HepG2 (cell line): ENCODE measurements at regions not wholly inside any gene's neighbourhood (a gene's known extent, or its start where the extent isn't known, plus 50 kb on each side); places are given as distances from the start of the nearest gene placed in this dataset.

ENCODE experiments used
- ARID2 ChIP-seq: sonication (generic); formaldehyde crosslinking; IDR thresholded peaks from 2 replicates; pipeline ENCODE4 v1.8.1; 2022; ENCODE audit warnings: mild to moderate bottlenecking, missing genetic modification reagents, borderline replicate concordance
- GZF1 ChIP-seq: sonication (generic); formaldehyde crosslinking; IDR thresholded peaks from 2 replicates; pipeline ENCODE4 v1.5.1; 2020; ENCODE audit warnings: mild to moderate bottlenecking, missing genetic modification reagents
- POLR2A ChIP-seq, 2 experiments: IDR thresholded peaks; 2 replicates each; pipeline ENCODE4 v1.6.1; 2011; ENCODE audit warnings: low read depth in 2 of 2, low read length in 2 of 2, mild to moderate bottlenecking in 1 of 2, moderate library complexity in 1 of 2; ENCODE audit not compliant: insufficient read depth in 1 of 2
- ZBTB2 ChIP-seq: sonication (generic); formaldehyde crosslinking; IDR thresholded peaks from 2 replicates; pipeline ENCODE4 v1.8.0; 2022; ENCODE audit warnings: low read depth, missing genetic modification reagents
- ZNF773 ChIP-seq: sonication (generic); formaldehyde crosslinking; IDR thresholded peaks from 2 replicates; pipeline ENCODE4 v1.4.0; 2020; ENCODE audit warnings: missing genetic modification reagents, borderline replicate concordance

DNA sequence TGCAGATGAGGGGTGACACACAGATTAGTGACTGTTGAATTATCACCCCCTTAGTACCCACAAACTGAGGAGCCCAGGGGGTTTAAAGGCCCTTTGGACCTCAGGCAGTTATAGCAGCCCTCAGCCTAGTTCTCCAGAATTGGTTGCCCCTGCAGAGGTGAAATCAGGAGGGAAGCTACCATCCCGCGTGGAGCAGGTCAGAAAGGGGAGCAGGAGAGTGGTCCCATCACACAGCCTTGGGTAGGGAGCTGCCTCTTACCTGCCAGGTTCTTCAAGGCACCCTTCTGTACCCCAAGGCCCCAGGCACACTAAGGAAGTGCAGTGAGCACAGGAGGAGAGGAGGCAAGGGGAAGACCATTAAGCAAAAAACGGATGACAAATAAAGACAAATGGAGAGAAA lies 121.2 kb upstream of the TNR start:
- no peak for TF ChIP-seq ZNF773
- no peak for TF ChIP-seq GZF1 (CRISPR knock-in tag)
- no peak for TF ChIP-seq POLR2A (IDR thresholded peaks at IDR 0.05; ENCODE audit: insufficient read depth in 1 of 2, low read depth in 2 of 2, low read length in 2 of 2)
- TF ChIP-seq ARID2 (CRISPR knock-in tag): no peak
- TF ChIP-seq ZBTB2 (CRISPR knock-in tag): no peak
